GM12878 (cell line): ENCODE measurements at regions not wholly inside any gene's neighbourhood (a gene's known extent, or its start where the extent isn't known, plus 50 kb on each side); places are given as distances from the start of the nearest gene placed in this dataset.

Experiments used
- BACH1 ChIP-seq: fragments of 450-650 bp; IDR thresholded peaks from 2 replicates; pipeline ENCODE4 v1.6.1; 2017; ENCODE audit warnings: mild to moderate bottlenecking, borderline replicate concordance
- CREB1 ChIP-seq: IDR thresholded peaks from 2 replicates; pipeline ENCODE4 v1.6.1; 2012; ENCODE audit warnings: low read depth, mild to moderate bottlenecking, inconsistent platforms
- HDGF ChIP-seq: fragments of 450-650 bp; IDR thresholded peaks from 2 replicates; pipeline ENCODE4 v1.6.1; 2016; ENCODE audit warnings: antibody characterized with exemption
- MEF2B ChIP-seq: fragments of 450-650 bp; IDR thresholded peaks from 2 replicates; pipeline ENCODE4 v1.6.1; 2018; ENCODE audit warnings: mild to moderate bottlenecking, moderate library complexity; ENCODE audit not compliant: partially characterized antibody, poor library complexity, severe bottlenecking
- MTA3 ChIP-seq: IDR thresholded peaks from 2 replicates; pipeline ENCODE4 v1.6.1; 2012; ENCODE audit warnings: low read length, inconsistent platforms, borderline replicate concordance
- MYB ChIP-seq: fragments of 150-350 bp; IDR thresholded peaks from 2 replicates; pipeline ENCODE4 v1.6.1; 2014; ENCODE audit warnings: mild to moderate bottlenecking, low read depth, low read length, borderline replicate concordance
- RAD21 ChIP-seq: IDR thresholded peaks from 2 replicates; pipeline ENCODE4 v1.6.1; 2011; ENCODE audit warnings: mild to moderate bottlenecking, low read depth, low read length, moderate library complexity; ENCODE audit not compliant: insufficient read depth
- RB1 ChIP-seq: fragments of 450-650 bp; formaldehyde crosslinking; IDR thresholded peaks from 2 replicates; pipeline ENCODE4 v1.6.1; 2017; ENCODE audit warnings: mild to moderate bottlenecking, borderline replicate concordance
- RUNX3 ChIP-seq: IDR thresholded peaks from 2 replicates; pipeline ENCODE4 v1.6.1; 2012; ENCODE audit warnings: low read length, inconsistent platforms
- SIN3A ChIP-seq: IDR thresholded peaks from 2 replicates; pipeline ENCODE4 v1.6.1; 2012; ENCODE audit warnings: low read depth, low read length, improper control_type of control experiment
- SMC3 ChIP-seq: IDR thresholded peaks from 2 replicates; pipeline ENCODE4 v1.6.1; 2011; ENCODE audit warnings: low read length, improper control_type of control experiment, borderline replicate concordance
- SP1 ChIP-seq: IDR thresholded peaks from one replicate; pipeline ENCODE4 v1.6.1; 2011; ENCODE audit warnings: low read depth, low read length
- STAT3 ChIP-seq: IDR thresholded peaks from 2 replicates; pipeline ENCODE4 v1.6.1; 2011; ENCODE audit warnings: low read depth, low read length, improper control_type of control experiment
- ZNF217 ChIP-seq: fragments of 450-650 bp; IDR thresholded peaks from 2 replicates; pipeline ENCODE4 v1.6.1; 2017; ENCODE audit warnings: antibody characterized with exemption, mild to moderate bottlenecking
- TF ChIP-seq, protein P1 (sequence below): fragments of 450-650 bp; IDR thresholded peaks from 2 replicates; pipeline ENCODE4 v1.6.1; 2017; ENCODE audit warnings: mild to moderate bottlenecking, moderate library complexity
- TF ChIP-seq, protein P2 (sequence below): fragments of 450-650 bp; IDR thresholded peaks from 2 replicates; pipeline ENCODE4 v1.6.1; 2017; ENCODE audit warnings: mild to moderate bottlenecking, moderate library complexity
- TF ChIP-seq, protein P3 (sequence below): fragments of 450-650 bp; IDR thresholded peaks from 2 replicates; pipeline ENCODE4 v1.6.1; 2017; ENCODE audit warnings: antibody characterized with exemption, mild to moderate bottlenecking, moderate library complexity
- TF ChIP-seq, protein P4 (sequence below), 3 experiments: IDR thresholded peaks in 2 of 3; conservative IDR thresholded peaks in 1 of 3; 2 replicates each; pipeline ENCODE4 v1.5.1; 2011; ENCODE audit warnings: low read depth in 3 of 3, low read length in 3 of 3, mild to moderate bottlenecking in 3 of 3, control low read depth in 2 of 3, moderate library complexity in 2 of 3, inconsistent platforms in 1 of 3, mixed read lengths in 1 of 3; ENCODE audit not compliant: control insufficient read depth in 2 of 3, insufficient read depth in 1 of 3; ENCODE audit errors: extremely low read depth in 1 of 3

DNA sequence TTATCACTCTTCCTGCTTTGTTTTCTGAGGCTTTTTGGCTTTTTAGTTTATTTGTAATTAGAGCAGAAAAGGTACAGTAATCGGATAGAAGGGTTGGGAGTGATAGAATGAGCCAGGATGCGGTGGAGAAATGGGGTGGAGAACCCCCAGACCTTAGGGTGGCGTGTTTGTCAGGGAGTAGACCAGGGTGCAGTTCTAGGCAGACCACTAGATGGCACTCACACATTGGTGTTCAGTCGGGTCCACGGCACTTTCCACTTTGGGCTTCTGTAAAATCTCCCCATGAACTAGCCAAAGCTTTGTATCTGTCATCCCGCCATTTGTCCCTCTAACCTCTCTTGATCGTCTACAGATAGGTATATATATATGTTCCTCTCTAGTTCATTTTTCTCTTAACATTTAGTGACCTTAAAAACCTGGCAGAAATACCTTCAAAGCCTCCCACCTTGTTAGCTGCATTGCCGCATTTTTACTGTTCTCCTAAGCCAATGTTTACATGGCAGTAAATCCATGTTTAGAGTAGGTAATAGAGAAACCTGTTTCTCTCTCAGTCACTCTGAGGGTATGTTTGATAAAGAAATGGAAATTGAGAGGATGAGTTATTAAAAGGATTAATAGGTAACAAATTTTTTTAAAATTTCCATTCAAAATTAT is 154.9 kb downstream of the TM9SF2 start (continued):
- TF ChIP-seq, protein P1, sequence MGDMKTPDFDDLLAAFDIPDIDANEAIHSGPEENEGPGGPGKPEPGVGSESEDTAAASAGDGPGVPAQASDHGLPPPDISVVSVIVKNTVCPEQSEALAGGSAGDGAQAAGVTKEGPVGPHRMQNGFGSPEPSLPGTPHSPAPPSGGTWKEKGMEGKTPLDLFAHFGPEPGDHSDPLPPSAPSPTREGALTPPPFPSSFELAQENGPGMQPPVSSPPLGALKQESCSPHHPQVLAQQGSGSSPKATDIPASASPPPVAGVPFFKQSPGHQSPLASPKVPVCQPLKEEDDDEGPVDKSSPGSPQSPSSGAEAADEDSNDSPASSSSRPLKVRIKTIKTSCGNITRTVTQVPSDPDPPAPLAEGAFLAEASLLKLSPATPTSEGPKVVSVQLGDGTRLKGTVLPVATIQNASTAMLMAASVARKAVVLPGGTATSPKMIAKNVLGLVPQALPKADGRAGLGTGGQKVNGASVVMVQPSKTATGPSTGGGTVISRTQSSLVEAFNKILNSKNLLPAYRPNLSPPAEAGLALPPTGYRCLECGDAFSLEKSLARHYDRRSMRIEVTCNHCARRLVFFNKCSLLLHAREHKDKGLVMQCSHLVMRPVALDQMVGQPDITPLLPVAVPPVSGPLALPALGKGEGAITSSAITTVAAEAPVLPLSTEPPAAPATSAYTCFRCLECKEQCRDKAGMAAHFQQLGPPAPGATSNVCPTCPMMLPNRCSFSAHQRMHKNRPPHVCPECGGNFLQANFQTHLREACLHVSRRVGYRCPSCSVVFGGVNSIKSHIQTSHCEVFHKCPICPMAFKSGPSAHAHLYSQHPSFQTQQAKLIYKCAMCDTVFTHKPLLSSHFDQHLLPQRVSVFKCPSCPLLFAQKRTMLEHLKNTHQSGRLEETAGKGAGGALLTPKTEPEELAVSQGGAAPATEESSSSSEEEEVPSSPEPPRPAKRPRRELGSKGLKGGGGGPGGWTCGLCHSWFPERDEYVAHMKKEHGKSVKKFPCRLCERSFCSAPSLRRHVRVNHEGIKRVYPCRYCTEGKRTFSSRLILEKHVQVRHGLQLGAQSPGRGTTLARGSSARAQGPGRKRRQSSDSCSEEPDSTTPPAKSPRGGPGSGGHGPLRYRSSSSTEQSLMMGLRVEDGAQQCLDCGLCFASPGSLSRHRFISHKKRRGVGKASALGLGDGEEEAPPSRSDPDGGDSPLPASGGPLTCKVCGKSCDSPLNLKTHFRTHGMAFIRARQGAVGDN: no peak
- TF ChIP-seq, protein P2, sequence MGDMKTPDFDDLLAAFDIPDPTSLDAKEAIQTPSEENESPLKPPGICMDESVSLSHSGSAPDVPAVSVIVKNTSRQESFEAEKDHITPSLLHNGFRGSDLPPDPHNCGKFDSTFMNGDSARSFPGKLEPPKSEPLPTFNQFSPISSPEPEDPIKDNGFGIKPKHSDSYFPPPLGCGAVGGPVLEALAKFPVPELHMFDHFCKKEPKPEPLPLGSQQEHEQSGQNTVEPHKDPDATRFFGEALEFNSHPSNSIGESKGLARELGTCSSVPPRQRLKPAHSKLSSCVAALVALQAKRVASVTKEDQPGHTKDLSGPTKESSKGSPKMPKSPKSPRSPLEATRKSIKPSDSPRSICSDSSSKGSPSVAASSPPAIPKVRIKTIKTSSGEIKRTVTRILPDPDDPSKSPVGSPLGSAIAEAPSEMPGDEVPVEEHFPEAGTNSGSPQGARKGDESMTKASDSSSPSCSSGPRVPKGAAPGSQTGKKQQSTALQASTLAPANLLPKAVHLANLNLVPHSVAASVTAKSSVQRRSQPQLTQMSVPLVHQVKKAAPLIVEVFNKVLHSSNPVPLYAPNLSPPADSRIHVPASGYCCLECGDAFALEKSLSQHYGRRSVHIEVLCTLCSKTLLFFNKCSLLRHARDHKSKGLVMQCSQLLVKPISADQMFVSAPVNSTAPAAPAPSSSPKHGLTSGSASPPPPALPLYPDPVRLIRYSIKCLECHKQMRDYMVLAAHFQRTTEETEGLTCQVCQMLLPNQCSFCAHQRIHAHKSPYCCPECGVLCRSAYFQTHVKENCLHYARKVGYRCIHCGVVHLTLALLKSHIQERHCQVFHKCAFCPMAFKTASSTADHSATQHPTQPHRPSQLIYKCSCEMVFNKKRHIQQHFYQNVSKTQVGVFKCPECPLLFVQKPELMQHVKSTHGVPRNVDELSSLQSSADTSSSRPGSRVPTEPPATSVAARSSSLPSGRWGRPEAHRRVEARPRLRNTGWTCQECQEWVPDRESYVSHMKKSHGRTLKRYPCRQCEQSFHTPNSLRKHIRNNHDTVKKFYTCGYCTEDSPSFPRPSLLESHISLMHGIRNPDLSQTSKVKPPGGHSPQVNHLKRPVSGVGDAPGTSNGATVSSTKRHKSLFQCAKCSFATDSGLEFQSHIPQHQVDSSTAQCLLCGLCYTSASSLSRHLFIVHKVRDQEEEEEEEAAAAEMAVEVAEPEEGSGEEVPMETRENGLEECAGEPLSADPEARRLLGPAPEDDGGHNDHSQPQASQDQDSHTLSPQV: no peak
- TF ChIP-seq MYB: no peak
- TF ChIP-seq, protein P3, sequence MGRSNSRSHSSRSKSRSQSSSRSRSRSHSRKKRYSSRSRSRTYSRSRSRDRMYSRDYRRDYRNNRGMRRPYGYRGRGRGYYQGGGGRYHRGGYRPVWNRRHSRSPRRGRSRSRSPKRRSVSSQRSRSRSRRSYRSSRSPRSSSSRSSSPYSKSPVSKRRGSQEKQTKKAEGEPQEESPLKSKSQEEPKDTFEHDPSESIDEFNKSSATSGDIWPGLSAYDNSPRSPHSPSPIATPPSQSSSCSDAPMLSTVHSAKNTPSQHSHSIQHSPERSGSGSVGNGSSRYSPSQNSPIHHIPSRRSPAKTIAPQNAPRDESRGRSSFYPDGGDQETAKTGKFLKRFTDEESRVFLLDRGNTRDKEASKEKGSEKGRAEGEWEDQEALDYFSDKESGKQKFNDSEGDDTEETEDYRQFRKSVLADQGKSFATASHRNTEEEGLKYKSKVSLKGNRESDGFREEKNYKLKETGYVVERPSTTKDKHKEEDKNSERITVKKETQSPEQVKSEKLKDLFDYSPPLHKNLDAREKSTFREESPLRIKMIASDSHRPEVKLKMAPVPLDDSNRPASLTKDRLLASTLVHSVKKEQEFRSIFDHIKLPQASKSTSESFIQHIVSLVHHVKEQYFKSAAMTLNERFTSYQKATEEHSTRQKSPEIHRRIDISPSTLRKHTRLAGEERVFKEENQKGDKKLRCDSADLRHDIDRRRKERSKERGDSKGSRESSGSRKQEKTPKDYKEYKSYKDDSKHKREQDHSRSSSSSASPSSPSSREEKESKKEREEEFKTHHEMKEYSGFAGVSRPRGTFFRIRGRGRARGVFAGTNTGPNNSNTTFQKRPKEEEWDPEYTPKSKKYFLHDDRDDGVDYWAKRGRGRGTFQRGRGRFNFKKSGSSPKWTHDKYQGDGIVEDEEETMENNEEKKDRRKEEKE: no peak
- peak; percentile 74; the same call in 1 of the 2 replicates for TF ChIP-seq SMC3
- no peak for TF ChIP-seq SP1
- no peak for TF ChIP-seq MEF2B
- TF ChIP-seq RAD21: peak; percentile 88
- TF ChIP-seq HDGF: no peak
- no peak for TF ChIP-seq BACH1
- no peak for TF ChIP-seq RUNX3
- no peak for TF ChIP-seq RB1
- TF ChIP-seq STAT3: no peak
- no peak for TF ChIP-seq CREB1
- TF ChIP-seq, protein P4, sequence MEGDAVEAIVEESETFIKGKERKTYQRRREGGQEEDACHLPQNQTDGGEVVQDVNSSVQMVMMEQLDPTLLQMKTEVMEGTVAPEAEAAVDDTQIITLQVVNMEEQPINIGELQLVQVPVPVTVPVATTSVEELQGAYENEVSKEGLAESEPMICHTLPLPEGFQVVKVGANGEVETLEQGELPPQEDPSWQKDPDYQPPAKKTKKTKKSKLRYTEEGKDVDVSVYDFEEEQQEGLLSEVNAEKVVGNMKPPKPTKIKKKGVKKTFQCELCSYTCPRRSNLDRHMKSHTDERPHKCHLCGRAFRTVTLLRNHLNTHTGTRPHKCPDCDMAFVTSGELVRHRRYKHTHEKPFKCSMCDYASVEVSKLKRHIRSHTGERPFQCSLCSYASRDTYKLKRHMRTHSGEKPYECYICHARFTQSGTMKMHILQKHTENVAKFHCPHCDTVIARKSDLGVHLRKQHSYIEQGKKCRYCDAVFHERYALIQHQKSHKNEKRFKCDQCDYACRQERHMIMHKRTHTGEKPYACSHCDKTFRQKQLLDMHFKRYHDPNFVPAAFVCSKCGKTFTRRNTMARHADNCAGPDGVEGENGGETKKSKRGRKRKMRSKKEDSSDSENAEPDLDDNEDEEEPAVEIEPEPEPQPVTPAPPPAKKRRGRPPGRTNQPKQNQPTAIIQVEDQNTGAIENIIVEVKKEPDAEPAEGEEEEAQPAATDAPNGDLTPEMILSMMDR (IDR thresholded peaks at IDR 0.05 in 2 of 3, conservative IDR thresholded peaks at IDR 0.05 in 1 of 3; ENCODE audit: control insufficient read depth in 2 of 3, extremely low read depth in 1 of 3, insufficient read depth in 1 of 3, low read depth in 3 of 3, low read length in 3 of 3): peak; percentile 91 to 93 (median 91)
- TF ChIP-seq MTA3: no peak
- no peak for TF ChIP-seq SIN3A
- no peak for TF ChIP-seq ZNF217
